C4-2B (cell line): ENCODE measurements at regions not wholly inside any gene's neighbourhood (a gene's known extent, or its start where the extent isn't known, plus 50 kb on each side); places are given as distances from the start of the nearest gene placed in this dataset.

Source experiments
- CTCF ChIP-seq: fragments of 450-650 bp; conservative IDR thresholded peaks from 2 replicates; pipeline ENCODE4 v1.5.1; 2017; ENCODE audit warnings: mild to moderate bottlenecking
- ZFX ChIP-seq: fragments of 450-650 bp; IDR thresholded peaks from 2 replicates; pipeline ENCODE4 v1.6.1; 2017

- no peak for TF ChIP-seq CTCF
- TF ChIP-seq ZFX: no peak
Measured at GRCh38 chr9:89969156-89969675, 364.4 kb downstream of the GADD45G start.
